Ascending aorta (tissue), 2 donors: ENCODE measurements at regions not wholly inside any gene's neighbourhood (a gene's known extent, or its start where the extent isn't known, plus 50 kb on each side); places are given as distances from the start of the nearest gene placed in this dataset.

Experiments used
- DNase-seq, 2 donors: peaks; one replicate each; pipeline ENCODE4 v3.0.0-alpha.2; 2019; ENCODE audit warnings: low spot score in 2 of 2
- H3K27ac ChIP-seq, 2 donors: fragments of 200-600 bp; sonication (generic); one replicate each; pipeline ENCODE4 v1.5.1; 2016 to 2017; ENCODE audit warnings: mild to moderate bottlenecking in 1 of 2
- H3K27me3 ChIP-seq: fragments of 200-600 bp; sonication (generic); one replicate; pipeline ENCODE4 v1.5.1; 2017
- H3K36me3 ChIP-seq, 2 donors: fragments of 200-600 bp; sonication (generic); one replicate each; pipeline ENCODE4 v1.5.1; 2016
- H3K4me1 ChIP-seq, 2 donors: fragments of 200-600 bp; sonication (generic); one replicate each; pipeline ENCODE4 v1.5.1; 2016 to 2017; ENCODE audit warnings: mild to moderate bottlenecking in 1 of 2
- H3K4me3 ChIP-seq, 2 donors: fragments of 200-600 bp; sonication (generic); one replicate each; pipeline ENCODE4 v1.5.1; 2016 to 2017; ENCODE audit warnings: mild to moderate bottlenecking in 1 of 2
- H3K9me3 ChIP-seq, 2 donors: fragments of 200-600 bp; sonication (generic); one replicate each; pipeline ENCODE4 v1.5.1; 2016
- CTCF ChIP-seq, 3 experiments: fragments of 200-600 bp in 2 of 3; fragments of 450-650 bp in 1 of 3; sonication (generic) in 2 of 3; IDR thresholded peaks; one replicate each; pipeline ENCODE4 v1.5.1; 2016 to 2019; ENCODE audit warnings: antibody characterized with exemption in 3 of 3, mild to moderate bottlenecking in 1 of 3, moderate library complexity in 1 of 3
- intact Hi-C: fragments of 100-400 bp; cut with DNase I; formaldehyde crosslinking; loops from one replicate; pipeline ENCODE4 v1.15.1; 2023

GRCh38 chr7:112556633-112557032 is 75.8 kb downstream of the LSMEM1 start:
- DNase-seq, result no peak
- no peak for TF ChIP-seq CTCF (IDR thresholded peaks at IDR 0.05)
- no peaks in the 10 kb centered on the region for H3K36me3 ChIP-seq
- H3K27me3 ChIP-seq, result no peaks in the 10 kb centered on the region
- no peak overlapping the region for H3K27ac ChIP-seq
- no peaks in the 10 kb centered on the region for H3K4me1 ChIP-seq
- no peak overlapping the region for H3K4me3 ChIP-seq
- intact Hi-C loops, result no loop called here
- no peaks in the 10 kb centered on the region for H3K9me3 ChIP-seq

DNA sequence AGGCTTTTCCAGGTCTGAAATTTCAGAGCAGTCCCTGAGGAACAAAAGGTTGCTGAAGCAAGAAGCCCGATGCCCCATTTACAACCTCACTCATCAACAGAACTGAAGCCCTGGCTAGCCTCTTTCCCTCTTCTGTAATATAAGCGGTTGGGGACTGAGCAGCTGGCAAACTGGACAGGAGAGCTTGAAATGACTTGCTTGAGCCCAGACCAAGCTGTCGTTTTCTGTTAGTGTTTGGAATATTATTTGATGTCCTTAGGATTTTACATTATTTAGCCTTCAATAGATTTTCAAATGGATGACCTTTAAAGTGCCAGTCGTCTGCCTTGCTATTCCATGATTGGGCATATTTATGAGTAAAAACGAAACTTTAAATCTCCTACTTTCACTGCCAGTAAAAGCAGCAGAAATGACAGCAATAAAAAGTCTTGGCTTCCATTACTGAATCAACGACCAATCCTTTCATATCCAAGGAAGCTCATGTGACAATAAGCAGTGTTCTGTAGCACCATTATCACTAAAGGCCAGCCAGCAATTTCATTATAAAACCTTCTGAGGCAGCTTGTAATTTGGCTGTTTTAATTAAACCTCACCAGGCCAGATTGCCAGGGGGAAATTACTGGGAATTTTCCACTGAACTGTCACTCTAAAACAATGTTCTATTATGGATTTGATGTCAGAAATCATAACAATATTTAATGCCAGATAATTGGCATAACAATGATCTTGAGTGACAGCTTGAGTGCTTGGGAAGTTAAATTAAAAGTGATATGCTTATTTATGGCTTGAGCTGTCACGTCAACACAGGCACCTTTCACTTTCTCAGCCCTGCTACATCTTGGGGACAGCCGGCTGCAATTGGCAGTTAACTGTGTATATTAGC is 85.9 kb downstream of the LSMEM1 start:
- no peaks in the 10 kb centered on the region for H3K36me3 ChIP-seq
- H3K4me1 ChIP-seq, result no peaks in the 10 kb centered on the region
- H3K27ac ChIP-seq, result no peak overlapping the region
- no peak for TF ChIP-seq CTCF (IDR thresholded peaks at IDR 0.05)
- DNase-seq, result no peak
- peak overlapping the region in 1 of 2 donors; percentile 32 for H3K4me3 ChIP-seq
- H3K27me3 ChIP-seq, result no peaks in the 10 kb centered on the region
- intact Hi-C loops, result no loop called here
- H3K9me3 ChIP-seq, result no peaks in the 10 kb centered on the region

DNA sequence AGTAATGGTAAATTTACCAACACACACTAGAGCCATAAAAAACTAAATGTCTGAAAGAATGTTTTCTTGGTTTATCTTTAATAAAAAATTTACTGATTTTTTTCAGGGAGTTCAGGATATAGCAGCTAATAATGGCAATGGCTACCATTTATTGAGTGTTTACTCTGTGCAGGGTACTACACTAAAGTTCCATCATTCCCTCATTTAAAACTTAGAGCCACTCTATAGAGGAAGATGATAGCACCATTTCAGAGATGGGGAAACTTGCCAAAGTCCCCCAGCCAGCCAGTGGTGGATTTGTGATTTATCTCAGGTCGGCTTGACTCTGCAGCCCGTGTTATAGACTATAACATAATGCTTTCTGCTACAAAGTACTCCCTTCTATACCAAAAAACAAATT is 86.6 kb downstream of the LSMEM1 start:
- Histone ChIP-seq H3K27ac (no peak overlapping the region), H3K4me1 (no peaks in the 10 kb centered on the region), H3K9me3 (no peaks in the 10 kb centered on the region), H3K27me3 (no peaks in the 10 kb centered on the region), H3K4me3 (no peak overlapping the region), H3K36me3 (no peaks in the 10 kb centered on the region)
- no peak for DNase-seq
- intact Hi-C loops, result no loop called here
- TF ChIP-seq CTCF (IDR thresholded peaks at IDR 0.05), result no peak

- Histone ChIP-seq H3K27me3 (no peaks in the 10 kb centered on the region), H3K4me1 (no peaks in the 10 kb centered on the region), H3K27ac (no peak overlapping the region), H3K4me3 (no peak overlapping the region), H3K36me3 (no peaks in the 10 kb centered on the region), H3K9me3 (no peaks in the 10 kb centered on the region)
- intact Hi-C loops, result no loop called here
- no peak for DNase-seq
- TF ChIP-seq CTCF (IDR thresholded peaks at IDR 0.05), result no peak
These were observed 91.2 kb downstream of the LSMEM1 start for GRCh38 chr7:112571852-112572607.

DNA sequence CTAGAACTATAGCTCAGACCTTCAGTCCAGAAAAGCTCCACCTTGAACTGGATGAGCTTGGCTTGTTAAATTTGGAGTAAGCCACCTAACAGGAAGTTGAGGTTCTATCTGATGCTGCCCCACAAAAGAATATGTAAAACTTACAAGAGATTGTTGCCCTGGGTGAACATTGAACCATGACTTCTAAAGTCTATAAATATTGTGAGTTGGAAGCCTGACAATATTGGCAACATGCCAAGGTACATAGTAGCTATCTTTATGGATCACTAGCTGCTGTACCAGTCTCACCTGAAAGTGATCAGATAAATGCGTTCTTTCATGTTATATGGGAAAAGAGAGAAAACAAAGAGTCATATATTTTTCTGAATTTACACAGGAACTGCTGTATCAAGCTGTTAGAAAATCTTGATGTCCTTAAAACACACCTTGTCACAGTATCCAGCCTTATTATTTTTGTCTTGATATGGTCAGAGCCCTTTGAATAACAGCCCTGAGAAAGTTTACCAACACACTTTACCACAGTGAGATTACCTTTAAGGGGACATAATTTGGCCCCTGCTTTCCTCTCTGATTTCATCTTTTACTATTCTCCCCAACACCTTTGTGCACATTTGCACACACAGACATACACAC is 92.0 kb downstream of the LSMEM1 start:
- TF ChIP-seq CTCF (IDR thresholded peaks at IDR 0.05), result no peak
- H3K9me3 ChIP-seq, result no peaks in the 10 kb centered on the region
- H3K4me1 ChIP-seq, result no peaks in the 10 kb centered on the region
- H3K27me3 ChIP-seq, result no peaks in the 10 kb centered on the region
- no peak overlapping the region for H3K4me3 ChIP-seq
- DNase-seq, result no peak
- H3K36me3 ChIP-seq, result no peaks in the 10 kb centered on the region
- intact Hi-C loops, result no loop called here
- no peak overlapping the region for H3K27ac ChIP-seq
